T follicular helper cell (primary cell): ENCODE measurements at regions not wholly inside any gene's neighbourhood (a gene's known extent, or its start where the extent isn't known, plus 50 kb on each side); places are given as distances from the start of the nearest gene placed in this dataset.

Experiments used
- DNase-seq: peaks from one replicate; pipeline ENCODE4 v3.0.0-alpha.2; 2020; ENCODE audit warnings: low read depth

- no peak for DNase-seq
These were observed 142.6 kb upstream of the CPSF6 start for GRCh38 chr12:69096669-69097335.

DNA sequence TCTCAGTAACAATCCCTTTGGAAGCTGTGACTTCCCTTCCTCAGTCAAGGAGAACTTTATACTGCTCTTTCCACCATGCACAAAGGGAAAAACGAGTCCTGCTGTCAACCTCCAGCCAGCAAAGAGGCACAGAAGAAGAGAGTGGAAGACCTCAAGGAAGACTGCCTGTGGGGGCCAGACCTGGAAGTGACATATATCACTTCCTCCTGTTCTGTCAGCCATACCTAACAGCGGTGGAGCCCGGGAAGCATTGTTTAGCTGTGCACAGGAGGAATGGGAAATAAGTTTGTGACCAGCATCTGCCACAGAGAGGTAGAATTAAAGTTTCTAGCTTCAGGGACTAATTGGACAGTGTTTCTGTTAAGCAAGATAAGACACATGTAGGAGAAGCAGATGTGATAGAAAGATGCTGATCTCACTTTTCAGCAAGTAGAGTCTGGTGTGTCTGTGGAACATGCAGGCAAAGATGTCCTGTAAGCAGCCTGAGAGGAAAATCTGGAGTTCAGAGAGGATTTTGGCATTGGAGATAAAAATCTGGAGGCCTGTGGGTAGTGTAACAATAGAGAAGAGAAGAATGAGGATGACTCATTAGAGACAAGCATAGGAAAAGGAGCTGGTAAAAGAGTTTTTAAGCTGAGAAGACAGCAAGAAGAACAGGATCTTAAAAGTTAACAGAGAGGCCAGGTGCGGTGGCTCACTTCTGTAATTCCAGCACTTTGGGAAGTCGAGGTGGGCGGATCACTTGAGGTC lies 141.6 kb upstream of the CPSF6 start:
- DNase-seq: no peak

- DNase-seq: no peak
These were observed 140.1 kb upstream of the CPSF6 start for GRCh38 chr12:69099201-69099837.

DNA sequence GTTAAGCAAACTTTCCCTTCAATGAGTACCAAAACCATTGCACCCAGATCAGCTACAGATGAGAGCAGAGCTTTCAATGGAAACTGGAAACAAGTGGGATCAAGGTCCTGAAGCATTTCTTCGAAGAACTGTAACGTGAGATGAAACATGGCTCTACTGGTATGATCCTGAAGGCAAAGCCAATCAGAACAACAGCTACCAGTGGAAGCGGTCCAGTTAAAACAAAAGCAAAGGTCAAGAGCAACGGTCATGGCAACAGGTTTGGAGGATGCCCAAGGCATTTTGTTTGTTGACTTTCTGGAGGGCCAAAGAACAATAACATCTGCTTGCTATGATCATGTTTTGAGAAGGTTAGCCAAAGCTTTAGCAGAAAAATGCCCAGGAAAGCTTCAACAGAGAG lies 137.9 kb upstream of the CPSF6 start:
- DNase-seq: no peak

DNA sequence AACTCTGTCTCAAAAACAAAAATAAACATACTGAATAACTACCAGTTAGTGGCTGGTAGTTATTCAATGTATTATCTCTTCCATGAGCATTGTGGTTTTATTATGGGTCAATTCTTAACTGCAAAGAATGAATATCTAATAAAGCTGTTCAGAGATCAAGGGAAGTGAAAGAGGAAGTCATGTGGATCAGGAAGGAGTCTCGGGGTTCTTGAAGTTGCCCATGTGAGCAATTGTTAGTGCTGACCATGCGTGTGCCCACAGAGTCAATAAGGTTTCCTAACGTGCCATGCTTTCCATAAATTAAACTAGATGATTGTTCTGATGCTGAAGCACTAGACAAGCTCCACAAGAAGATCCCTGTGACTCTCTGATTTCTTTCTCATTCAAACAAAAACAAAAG lies 136.5 kb upstream of the CPSF6 start:
- no peak for DNase-seq

DNA sequence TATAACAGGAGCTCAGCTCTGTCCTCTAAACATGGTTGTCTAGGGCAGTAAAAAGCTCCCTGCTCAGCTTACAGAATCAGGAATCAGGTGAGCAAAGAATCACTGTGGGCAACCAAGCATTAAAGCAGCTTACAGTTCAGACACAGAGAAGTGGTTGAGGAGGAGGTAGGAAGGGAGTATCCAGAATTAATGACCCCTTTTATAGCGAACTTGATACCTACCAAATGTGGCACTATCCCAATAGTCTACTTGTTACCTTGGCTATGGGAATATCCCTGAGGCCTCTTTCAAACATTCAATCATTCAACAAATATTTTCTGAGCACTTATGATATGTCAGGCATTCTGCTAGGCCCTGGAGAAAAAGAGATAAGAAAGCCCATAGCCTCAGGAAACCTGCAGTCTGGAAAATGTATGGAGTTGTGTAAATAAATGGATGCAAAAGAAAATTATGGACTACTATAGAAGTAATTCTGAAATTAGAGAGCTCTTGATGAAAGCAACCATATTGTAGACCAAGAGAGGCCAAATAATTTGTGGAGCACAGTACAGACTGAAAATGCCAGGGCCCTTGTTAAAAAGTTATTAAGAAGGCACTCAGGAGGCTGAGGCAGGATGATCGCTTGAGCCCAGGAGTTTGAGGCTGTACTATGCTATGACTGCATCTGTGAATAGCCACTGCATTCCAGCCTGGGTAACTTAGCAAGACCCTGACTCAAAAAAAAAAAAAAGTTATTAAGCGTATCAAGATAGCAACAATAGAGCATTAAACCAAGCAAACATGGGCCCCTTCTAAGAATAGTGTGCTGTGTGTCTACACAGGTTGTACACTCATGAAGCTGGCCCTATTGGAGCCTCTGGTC lies 134.0 kb upstream of the CPSF6 start:
- no peak for DNase-seq

- no peak for DNase-seq
These were observed 132.8 kb upstream of the CPSF6 start for GRCh38 chr12:69106482-69107118.

DNA sequence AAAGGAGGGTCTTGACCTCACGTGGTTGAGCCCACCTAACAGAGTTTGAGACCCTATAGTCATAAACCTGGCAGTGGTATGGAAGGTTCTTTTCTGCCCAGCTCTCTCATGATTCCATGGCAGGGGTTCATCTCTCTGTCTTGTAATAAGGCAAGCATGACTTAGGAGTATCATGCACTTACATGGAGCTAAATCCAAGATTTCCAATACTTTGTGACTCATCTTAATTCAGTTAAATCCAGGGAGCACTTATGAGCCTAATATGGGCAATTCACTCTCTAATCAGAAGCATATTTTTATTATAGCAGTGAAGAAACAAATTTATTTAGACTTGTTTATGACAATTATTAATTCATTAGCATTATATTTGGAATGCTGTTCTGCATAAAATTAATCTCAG lies 131.8 kb upstream of the CPSF6 start:
- DNase-seq: no peak

DNA sequence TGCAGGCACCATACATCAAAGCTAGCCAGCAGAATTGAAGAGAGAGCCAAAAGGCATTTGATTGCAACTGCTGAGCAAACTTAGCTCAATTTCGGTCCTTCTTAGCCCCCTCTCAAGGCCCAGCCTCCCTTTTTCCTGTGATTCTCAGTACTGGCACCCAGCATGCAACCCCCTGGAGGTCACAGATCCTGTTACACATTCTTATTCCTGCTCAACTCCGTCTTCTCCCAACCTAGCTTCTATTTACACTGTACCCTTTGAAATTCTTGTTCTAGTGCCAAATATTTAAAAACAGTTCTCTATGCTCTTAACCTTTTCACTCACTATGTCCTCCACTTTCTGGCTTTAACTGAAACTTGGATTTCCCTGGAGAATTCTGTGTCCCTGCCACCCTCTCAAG lies 131.3 kb upstream of the CPSF6 start:
- DNase-seq: no peak

DNA sequence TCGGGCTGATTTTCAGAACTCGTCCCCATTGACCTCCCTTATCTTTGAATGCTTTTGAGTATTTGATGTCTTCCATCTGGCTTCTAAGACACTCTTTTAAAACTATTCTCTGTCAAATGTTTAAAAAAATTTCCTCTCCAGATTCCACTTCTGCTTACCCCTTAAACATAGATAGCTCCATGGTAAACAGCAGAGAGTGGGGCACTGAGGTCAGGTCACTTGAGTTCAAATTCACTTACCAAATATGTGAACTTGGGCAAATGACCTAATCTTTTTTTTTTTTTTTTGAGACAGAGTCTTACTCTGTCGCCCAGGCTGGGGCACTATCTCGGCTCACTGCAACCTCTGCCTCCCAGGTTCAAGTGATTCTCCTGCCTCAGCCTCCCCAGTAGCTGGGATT lies 126.8 kb upstream of the CPSF6 start:
- no peak for DNase-seq

GRCh38 chr12:69115099-69115498 lies 124.3 kb upstream of the CPSF6 start:
- no peak for DNase-seq

DNA sequence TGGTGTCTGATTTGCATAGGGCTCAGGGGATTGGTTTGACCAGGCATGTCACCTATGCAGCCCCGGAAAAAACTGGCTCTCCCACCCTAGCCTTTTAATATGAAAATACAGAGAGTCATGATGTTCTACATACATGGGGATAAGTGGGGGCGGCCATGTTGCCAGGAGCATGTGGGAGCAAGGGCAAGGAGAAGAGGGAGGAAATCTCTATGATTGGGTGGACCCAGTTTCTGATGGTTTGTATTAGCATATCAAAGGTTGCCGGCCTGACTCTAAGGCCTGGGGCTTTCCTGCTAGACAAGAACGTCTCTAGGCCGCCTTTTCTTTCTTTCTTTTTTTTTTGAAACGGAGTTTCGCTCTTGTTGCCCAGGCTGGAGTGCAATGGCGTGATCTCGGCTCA lies 123.4 kb upstream of the CPSF6 start:
- DNase-seq: no peak

- no peak for DNase-seq
These were observed 121.7 kb upstream of the CPSF6 start for GRCh38 chr12:69117566-69118266.

- DNase-seq: no peak
These were observed 120.9 kb upstream of the CPSF6 start for GRCh38 chr12:69118516-69118915.

- no peak for DNase-seq
These were observed 119.6 kb upstream of the CPSF6 start for GRCh38 chr12:69119770-69120169.

DNA sequence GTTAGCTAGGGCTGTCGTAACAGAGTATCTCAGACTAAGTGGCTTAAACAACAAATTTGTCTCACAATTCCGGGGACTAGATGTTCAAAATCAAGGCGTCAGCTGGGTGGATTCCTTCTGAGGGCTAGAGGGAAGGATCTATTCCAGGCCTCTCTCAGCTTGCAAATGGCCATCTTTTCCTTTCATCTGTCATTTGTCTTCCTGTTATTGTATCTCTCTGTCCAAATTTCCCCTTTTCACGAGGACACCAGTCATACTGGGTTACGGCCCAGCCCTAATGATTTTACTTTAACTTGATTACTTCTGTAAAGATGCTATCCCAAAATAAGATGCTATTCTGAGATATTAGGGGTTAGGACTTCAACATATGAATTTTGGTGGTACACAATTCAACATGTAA lies 119.0 kb upstream of the CPSF6 start:
- DNase-seq: no peak

- DNase-seq: no peak
These were observed 116.1 kb upstream of the CPSF6 start for GRCh38 chr12:69123311-69123710.

- DNase-seq: no peak
These were observed 115.3 kb upstream of the CPSF6 start for GRCh38 chr12:69123919-69124638.

GRCh38 chr12:69129017-69129416 lies 110.4 kb upstream of the CPSF6 start:
- no peak for DNase-seq

GRCh38 chr12:69129564-69129963 lies 109.8 kb upstream of the CPSF6 start:
- no peak for DNase-seq

- no peak for DNase-seq
These were observed 109.3 kb upstream of the CPSF6 start for GRCh38 chr12:69130064-69130463.
